ENCODE measurements at regions not wholly inside any gene's neighbourhood (a gene's known extent, or its start where the extent isn't known, plus 50 kb on each side); places are given as distances from the start of the nearest gene placed in this dataset.

GRCh38 chr6:141878686-141879085, 254.0 kb upstream of the GJE1 start:
- TF ChIP-seq, protein P1, sequence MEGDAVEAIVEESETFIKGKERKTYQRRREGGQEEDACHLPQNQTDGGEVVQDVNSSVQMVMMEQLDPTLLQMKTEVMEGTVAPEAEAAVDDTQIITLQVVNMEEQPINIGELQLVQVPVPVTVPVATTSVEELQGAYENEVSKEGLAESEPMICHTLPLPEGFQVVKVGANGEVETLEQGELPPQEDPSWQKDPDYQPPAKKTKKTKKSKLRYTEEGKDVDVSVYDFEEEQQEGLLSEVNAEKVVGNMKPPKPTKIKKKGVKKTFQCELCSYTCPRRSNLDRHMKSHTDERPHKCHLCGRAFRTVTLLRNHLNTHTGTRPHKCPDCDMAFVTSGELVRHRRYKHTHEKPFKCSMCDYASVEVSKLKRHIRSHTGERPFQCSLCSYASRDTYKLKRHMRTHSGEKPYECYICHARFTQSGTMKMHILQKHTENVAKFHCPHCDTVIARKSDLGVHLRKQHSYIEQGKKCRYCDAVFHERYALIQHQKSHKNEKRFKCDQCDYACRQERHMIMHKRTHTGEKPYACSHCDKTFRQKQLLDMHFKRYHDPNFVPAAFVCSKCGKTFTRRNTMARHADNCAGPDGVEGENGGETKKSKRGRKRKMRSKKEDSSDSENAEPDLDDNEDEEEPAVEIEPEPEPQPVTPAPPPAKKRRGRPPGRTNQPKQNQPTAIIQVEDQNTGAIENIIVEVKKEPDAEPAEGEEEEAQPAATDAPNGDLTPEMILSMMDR (IDR thresholded peaks at IDR 0.05): no peak
- TF ChIP-seq ZFX (IDR thresholded peaks at IDR 0.05; ENCODE audit: borderline replicate concordance): no peak
